GM18505 (cell line): ENCODE measurements at regions not wholly inside any gene's neighbourhood (a gene's known extent, or its start where the extent isn't known, plus 50 kb on each side); places are given as distances from the start of the nearest gene placed in this dataset.

Source experiments
- ATAC-seq: cut with Tn5 transposase; IDR thresholded peaks from one replicate; pipeline ENCODE4 v1.9.1; 2021; ENCODE audit not compliant: unreplicated experiment
- POLR2A ChIP-seq: IDR thresholded peaks from 4 replicates; pipeline ENCODE4 v1.6.1; 2011; ENCODE audit warnings: borderline replicate concordance; ENCODE audit not compliant: insufficient read depth, insufficient read length; ENCODE audit errors: extremely low read depth

DNA sequence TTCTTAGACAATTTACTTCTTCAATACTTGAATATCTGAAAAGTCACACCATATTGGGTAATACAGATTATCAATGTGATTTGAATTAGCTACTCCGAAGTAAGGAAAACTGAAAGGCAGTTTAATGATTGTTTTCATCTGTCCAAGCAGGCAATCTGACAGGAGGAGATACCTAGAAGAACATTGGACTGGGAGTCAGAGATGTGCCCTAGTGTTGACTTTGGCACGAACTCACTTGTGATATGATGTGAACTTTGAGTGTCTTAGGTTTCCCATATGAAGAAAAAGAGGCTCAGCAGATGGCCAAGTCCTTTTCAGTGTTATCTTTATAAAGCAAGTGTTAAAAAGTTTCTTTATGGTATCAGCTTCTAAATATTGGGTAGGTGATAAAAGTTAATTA is 287.1 kb downstream of the MTX2 start:
- ATAC-seq = no peak
- TF ChIP-seq POLR2A = no peak

DNA sequence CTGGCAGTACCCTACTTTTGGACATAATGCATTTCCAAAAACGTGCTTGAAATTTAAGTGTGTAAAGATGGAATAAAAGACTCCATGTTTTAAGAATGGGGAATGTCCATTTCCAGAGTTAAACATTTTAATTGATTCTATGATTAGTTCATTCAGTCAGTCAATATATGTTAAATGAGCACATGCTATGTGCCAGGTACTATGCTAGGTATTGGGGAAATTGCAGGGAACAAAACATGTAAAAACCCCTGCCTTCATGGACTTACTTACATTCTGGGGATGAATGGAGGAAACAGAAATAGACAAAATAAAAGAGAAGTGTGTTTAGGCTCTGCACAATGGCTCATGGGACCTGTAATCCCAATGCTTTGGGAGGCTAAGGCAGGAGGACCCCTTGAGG is 288.6 kb downstream of the MTX2 start:
- ATAC-seq = no peak
- TF ChIP-seq POLR2A = no peak

DNA sequence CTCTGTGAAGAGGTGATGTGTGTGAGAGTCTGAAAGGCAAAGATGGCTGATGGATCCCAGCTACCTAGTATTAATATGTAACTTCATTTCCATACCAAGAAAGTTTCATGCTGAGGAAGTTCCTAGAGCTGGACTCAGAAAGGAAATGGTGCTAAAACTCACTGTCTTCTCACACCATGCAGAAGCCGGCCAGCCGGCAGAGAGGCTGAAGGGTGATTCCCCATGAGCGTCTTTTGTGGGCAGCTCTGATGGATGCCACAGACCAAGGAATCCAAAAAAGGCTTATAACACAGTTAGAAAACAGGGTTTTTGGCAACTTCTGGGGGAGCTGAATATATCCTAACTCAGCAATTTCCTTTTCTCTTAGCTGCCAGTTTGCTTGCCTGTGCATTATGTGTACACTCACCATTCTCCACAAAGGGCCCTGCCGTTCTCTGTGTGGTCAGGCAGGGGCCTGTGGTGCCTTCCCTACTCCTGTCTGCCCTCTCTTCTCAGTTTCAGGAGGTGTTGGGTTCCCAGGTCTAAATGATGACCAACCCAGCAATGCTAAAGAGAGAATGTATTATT is 289.4 kb downstream of the MTX2 start:
- no peak for ATAC-seq
- TF ChIP-seq POLR2A = no peak

DNA sequence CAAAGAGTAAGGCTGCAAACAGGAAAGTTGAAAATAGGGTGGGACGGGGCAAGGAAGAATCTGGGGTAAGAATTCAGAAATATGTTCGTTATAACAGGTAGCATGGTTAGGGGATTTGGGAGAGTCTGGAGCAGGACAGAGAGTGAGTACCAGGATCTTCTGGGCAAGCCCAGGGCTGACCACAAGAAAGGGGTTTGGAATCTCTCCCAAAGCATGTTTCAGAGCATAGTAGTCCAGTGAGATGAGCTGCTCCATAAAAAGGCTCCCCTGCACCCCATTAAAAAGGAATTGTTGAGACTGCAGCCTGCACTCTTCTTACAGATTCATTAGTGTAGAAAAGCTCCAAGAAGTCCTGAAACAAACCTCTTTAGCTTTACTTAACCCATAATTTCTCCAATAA is 291.1 kb downstream of the MTX2 start:
- no peak for TF ChIP-seq POLR2A
- no peak for ATAC-seq

- ATAC-seq = no peak
- no peak for TF ChIP-seq POLR2A
These were observed 292.5 kb downstream of the MTX2 start for GRCh38 chr2:176561706-176562105.

- TF ChIP-seq POLR2A = no peak
- no peak for ATAC-seq
These were observed 293.3 kb downstream of the MTX2 start for GRCh38 chr2:176562359-176563078.

DNA sequence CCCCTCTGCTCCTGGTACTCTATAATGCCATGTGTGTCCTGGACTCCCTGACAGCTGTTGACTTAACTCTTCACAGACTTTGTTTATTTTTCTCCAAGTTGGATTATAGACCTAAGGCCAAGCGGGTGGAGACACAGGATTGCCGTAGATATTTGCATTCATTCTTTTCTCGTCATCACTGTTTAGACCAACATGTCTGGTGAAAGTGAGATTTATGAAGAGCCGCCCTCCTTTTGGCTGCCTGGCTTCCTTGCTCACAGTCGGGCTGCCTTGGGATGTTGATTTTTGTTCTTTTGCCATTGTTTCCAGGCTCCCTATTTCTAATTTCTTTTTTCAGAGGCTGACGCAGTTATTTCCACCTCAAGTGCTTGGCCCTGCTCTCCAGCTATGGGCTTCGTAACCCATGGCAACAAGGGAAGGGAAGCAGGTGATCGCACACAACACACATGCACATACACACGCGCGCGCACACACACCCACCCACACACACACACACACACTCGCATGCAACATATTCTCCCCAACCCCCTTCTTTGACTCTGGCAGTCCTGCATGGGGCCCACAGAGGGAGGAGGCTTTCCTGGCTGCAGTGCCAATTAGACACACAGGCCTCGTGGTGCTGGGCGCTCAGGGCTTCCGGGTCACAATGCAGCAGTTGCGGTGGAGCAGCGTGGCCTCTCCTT is 296.5 kb downstream of the MTX2 start:
- TF ChIP-seq POLR2A = no peak
- no peak for ATAC-seq

GRCh38 chr2:176566496-176566895 is 297.3 kb downstream of the MTX2 start:
- no peak for TF ChIP-seq POLR2A
- ATAC-seq = no peak

- no peak for ATAC-seq
- TF ChIP-seq POLR2A = no peak
These were observed 297.7 kb downstream of the MTX2 start for GRCh38 chr2:176566961-176567360.

GRCh38 chr2:176567361-176567760 is 298.1 kb downstream of the MTX2 start:
- TF ChIP-seq POLR2A = no peak
- ATAC-seq = no peak

GRCh38 chr2:176569574-176569973 is 300.3 kb downstream of the MTX2 start:
- ATAC-seq = no peak
- no peak for TF ChIP-seq POLR2A

DNA sequence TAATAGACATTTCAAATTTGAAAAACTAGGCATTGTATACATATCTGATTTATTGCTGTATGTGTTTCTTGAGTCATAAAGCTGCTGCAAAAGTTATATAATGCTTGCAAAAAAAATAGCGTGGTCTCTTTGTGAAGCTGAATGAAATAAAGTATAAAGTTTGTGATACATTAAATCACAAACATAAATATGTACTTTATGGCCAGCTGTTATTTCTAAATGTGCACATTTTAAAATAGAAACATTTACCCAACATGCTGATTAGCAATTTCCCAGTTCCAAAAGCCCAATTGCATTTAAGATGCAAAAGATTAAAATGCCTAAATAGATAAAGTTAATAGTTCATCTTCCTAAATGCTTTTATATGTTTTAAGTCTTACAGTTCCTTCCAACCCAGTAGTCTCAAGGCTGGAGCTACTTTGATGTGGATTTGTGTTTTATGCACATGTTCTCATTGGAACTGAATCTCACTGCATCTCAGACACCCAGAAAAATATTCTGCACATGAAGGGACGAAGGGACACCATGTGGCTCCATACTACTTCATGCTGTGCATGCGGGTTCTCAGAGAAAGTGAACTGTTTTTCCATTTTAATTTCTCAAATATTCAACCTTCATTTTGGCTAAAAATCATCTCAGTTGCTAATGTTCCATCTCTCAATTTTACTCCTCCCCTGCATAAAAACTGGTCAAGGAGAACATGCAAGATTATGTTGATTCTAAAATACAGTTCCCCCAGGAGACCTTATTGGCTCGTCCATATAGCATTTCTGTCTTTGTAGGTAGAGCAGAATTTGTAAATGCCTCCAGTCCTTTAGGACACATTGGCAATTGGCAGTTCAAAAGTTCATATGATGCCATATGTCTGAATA is 304.6 kb downstream of the MTX2 start:
- ATAC-seq = no peak

More for the DNA sequence above, 304.6 kb downstream of the MTX2 start:
- TF ChIP-seq POLR2A = no peak
